Kidney (tissue), 13 donors: ENCODE measurements at regions not wholly inside any gene's neighbourhood (a gene's known extent, or its start where the extent isn't known, plus 50 kb on each side); places are given as distances from the start of the nearest gene placed in this dataset.

ENCODE experiments used
- DNase-seq, 5 donors: peaks; one replicate each; pipeline ENCODE4 v3.0.0-alpha.2; 2013 to 2020
- FAIRE-seq: peaks from 2 replicates; lab custom pipeline; 2012; peaks lifted over from hg19 to GRCh38; lab: Jason Lieb, UNC
- H3K27ac ChIP-seq, 2 donors: one replicate each; pipeline ENCODE4 v1.7.0; 2013; ENCODE audit warnings: low read depth in 2 of 2, low read length in 2 of 2, inconsistent platforms in 1 of 2
- H3K27me3 ChIP-seq: one replicate; pipeline ENCODE4 v1.7.1; 2013; ENCODE audit warnings: low read length, inconsistent platforms; ENCODE audit not compliant: control insufficient read depth, insufficient read depth
- H3K36me3 ChIP-seq, 3 donors: one replicate each; pipeline versions ENCODE4 v1.7.0 to v1.7.1; 2013; ENCODE audit warnings: low read length in 3 of 3, control low read depth in 1 of 3, inconsistent platforms in 1 of 3; ENCODE audit not compliant: insufficient read depth in 3 of 3, control insufficient read depth in 2 of 3
- H3K4me1 ChIP-seq, 3 donors: one replicate each; pipeline versions ENCODE4 v1.7.0 to v1.7.1; 2013; ENCODE audit warnings: low read length in 3 of 3, inconsistent platforms in 1 of 3, low read depth in 1 of 3; ENCODE audit not compliant: control insufficient read depth in 2 of 3, insufficient read depth in 2 of 3
- H3K4me3 ChIP-seq, 3 donors: one replicate each; pipeline versions ENCODE4 v1.7.0 to v1.8.1; 2013; ENCODE audit warnings: low read length in 3 of 3, control low read depth in 1 of 3, inconsistent platforms in 1 of 3
- H3K9ac ChIP-seq, 3 donors: one replicate each; pipeline versions ENCODE4 v1.7.0 to v1.7.1; 2013; ENCODE audit warnings: low read length in 3 of 3, control low read depth in 1 of 3, inconsistent platforms in 1 of 3
- H3K9me3 ChIP-seq, 3 donors: one replicate each; pipeline versions ENCODE4 v1.7.0 to v1.7.1; 2013; ENCODE audit warnings: low read length in 3 of 3, control low read depth in 1 of 3, inconsistent platforms in 1 of 3; ENCODE audit not compliant: control insufficient read depth in 2 of 3, insufficient read depth in 1 of 3
- CTCF ChIP-seq: IDR thresholded peaks from 3 replicates; pipeline ENCODE4 v1.5.1; 2012; ENCODE audit warnings: mild to moderate bottlenecking, moderate library complexity, borderline replicate concordance; ENCODE audit not compliant: insufficient read depth; ENCODE audit errors: extremely low read depth
- intact Hi-C: fragments of 100-400 bp; cut with DNase I; formaldehyde crosslinking; loops from one replicate; pipeline ENCODE4 v1.11.1; 2022
- donor health status: control.
- donor health status: control.
- donor health status: control.
- donor health status: control.
- donor health status: control.
- donor health status: DM: yes; HTN: yes; CAD: no.
- donor health status: Normal renal cell carcinoma (clear cell type).

GRCh38 chr5:141763541-141763940 lies 81.5 kb upstream of the ARAP3 start:
- DNase-seq (no peak), FAIRE-seq (no peak)
- Histone ChIP-seq H3K36me3 (no peaks in the 10 kb centered on the region), H3K27ac (no peak overlapping the region), H3K9me3 (no peaks in the 10 kb centered on the region), H3K9ac (no peak overlapping the region), H3K4me3 (no peak overlapping the region), H3K27me3 (no peaks in the 10 kb centered on the region), H3K4me1 (no peaks in the 10 kb centered on the region)
- intact Hi-C loops, result no loop called here
- no peak for TF ChIP-seq CTCF

GRCh38 chr5:141762790-141763368 lies 80.8 kb upstream of the ARAP3 start:
- intact Hi-C loops, result no loop called here
- FAIRE-seq, result no peak

GRCh38 chr5:141762316-141762715 lies 80.3 kb upstream of the ARAP3 start:
- H3K36me3 ChIP-seq, result no peaks in the 10 kb centered on the region
- intact Hi-C loops, result no loop called here
- no peak for DNase-seq
- H3K9me3 ChIP-seq, result no peaks in the 10 kb centered on the region
- H3K9ac ChIP-seq, result no peak overlapping the region
- H3K4me1 ChIP-seq, result no peaks in the 10 kb centered on the region
- FAIRE-seq, result no peak
- H3K4me3 ChIP-seq, result no peak overlapping the region
- no peak for TF ChIP-seq CTCF
- no peak overlapping the region for H3K27ac ChIP-seq
- H3K27me3 ChIP-seq, result no peaks in the 10 kb centered on the region

More at GRCh38 chr5:141762790-141763368, 80.8 kb upstream of the ARAP3 start:
- H3K4me1 ChIP-seq, result no peaks in the 10 kb centered on the region
- no peak for DNase-seq
- no peak overlapping the region for H3K27ac ChIP-seq
- no peaks in the 10 kb centered on the region for H3K36me3 ChIP-seq
- no peak overlapping the region for H3K4me3 ChIP-seq
- H3K9ac ChIP-seq, result no peak overlapping the region
- TF ChIP-seq CTCF, result no peak
- H3K9me3 ChIP-seq, result no peaks in the 10 kb centered on the region
- no peaks in the 10 kb centered on the region for H3K27me3 ChIP-seq

GRCh38 chr5:141760753-141761152 lies 78.7 kb upstream of the ARAP3 start:
- Histone ChIP-seq H3K9ac (no peak overlapping the region), H3K36me3 (no peaks in the 10 kb centered on the region), H3K9me3 (no peaks in the 10 kb centered on the region), H3K27me3 (no peaks in the 10 kb centered on the region), H3K27ac (no peak overlapping the region), H3K4me3 (no peak overlapping the region), H3K4me1 (no peaks in the 10 kb centered on the region)
- intact Hi-C loops, result no loop called here
- FAIRE-seq (no peak), DNase-seq (no peak)
- no peak for TF ChIP-seq CTCF
